ENCODE measurements at regions not wholly inside any gene's neighbourhood (a gene's known extent, or its start where the extent isn't known, plus 50 kb on each side); places are given as distances from the start of the nearest gene placed in this dataset.

DNA sequence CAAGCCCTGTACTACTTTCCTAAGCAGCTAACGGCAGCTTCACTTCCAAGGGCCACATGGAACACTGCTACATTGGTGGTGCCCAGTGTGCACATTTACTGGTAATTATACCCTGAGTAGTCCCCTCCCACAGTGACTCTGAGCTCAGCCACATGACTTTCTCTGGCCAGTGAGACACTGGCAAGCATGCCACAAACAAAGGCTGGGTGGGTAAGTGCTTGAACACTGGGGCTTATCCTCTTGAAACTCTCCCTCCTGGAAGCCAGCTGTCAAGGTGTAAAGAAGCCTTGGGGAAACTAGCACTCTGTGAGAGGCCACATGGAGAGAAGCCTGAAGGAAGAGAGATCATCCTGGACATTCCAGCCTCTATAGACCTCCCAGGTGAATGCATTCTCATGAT lies 54.4 kb upstream of the DRD2 start:
- Mint-ChIP-seq H3K4me1 (ENCODE audit: insufficient read depth, unreplicated experiment) (peaks cover 20% of the 10 kb centered on the region), H3K9me3 (ENCODE audit: unreplicated experiment) (no peaks in the 10 kb centered on the region), H3K4me3 (ENCODE audit: unreplicated experiment) (no peak overlapping the region), H3K36me3 (ENCODE audit: insufficient read depth, unreplicated experiment) (peaks cover 4% of the 10 kb centered on the region), H3K27ac (ENCODE audit: low read depth, unreplicated experiment) (peak overlapping the region; percentile 70), H3K27me3 (ENCODE audit: insufficient read depth, unreplicated experiment) (no peaks in the 10 kb centered on the region)
- no peak for DNase-seq (ENCODE audit: unreplicated experiment)
- intact Hi-C loops (cut with micrococcal nuclease): no loop called here
- POLR2A ChIA-PET: interaction anchor here (0.7 to 1.7 kb wide), 4 partner anchors 10 to 224 kb away, joined by 3 to 5 read pairs (median 3); no protein-coding TSS in a partner anchor
- CTCF ChIA-PET: interaction anchor here (0.6 to 6.8 kb wide), 10 partner anchors 8 to 283 kb away, joined by 3 to 82 read pairs (median 4); no protein-coding TSS in a partner anchor
- TF ChIP-seq, protein P1, sequence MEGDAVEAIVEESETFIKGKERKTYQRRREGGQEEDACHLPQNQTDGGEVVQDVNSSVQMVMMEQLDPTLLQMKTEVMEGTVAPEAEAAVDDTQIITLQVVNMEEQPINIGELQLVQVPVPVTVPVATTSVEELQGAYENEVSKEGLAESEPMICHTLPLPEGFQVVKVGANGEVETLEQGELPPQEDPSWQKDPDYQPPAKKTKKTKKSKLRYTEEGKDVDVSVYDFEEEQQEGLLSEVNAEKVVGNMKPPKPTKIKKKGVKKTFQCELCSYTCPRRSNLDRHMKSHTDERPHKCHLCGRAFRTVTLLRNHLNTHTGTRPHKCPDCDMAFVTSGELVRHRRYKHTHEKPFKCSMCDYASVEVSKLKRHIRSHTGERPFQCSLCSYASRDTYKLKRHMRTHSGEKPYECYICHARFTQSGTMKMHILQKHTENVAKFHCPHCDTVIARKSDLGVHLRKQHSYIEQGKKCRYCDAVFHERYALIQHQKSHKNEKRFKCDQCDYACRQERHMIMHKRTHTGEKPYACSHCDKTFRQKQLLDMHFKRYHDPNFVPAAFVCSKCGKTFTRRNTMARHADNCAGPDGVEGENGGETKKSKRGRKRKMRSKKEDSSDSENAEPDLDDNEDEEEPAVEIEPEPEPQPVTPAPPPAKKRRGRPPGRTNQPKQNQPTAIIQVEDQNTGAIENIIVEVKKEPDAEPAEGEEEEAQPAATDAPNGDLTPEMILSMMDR (IDR thresholded peaks at IDR 0.05; ENCODE audit: unreplicated experiment): no peak
- BruUV-seq (replicated peaks): no TSS peak

DNA sequence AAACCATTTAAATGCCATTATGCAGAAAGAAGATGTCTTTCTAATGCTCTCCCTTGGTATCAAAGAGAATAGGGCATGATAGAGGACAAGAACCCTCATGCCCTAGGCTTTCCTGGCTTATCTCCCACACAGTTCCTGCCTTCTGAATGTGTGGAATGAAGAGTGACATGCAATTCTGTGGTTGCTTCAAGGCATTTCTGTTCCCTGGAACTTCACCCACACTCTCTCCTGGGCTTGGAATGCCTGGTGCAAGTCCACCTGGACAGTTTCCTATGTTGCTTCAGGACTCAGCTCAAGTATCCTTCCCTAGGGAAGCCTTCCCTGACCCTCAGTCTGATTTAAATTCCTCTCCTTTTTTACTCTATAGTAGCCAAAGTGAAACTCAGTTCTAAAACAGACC lies 53.8 kb upstream of the DRD2 start:
- Mint-ChIP-seq H3K4me3 (ENCODE audit: unreplicated experiment) (no peak overlapping the region), H3K27me3 (ENCODE audit: insufficient read depth, unreplicated experiment) (no peaks in the 10 kb centered on the region), H3K27ac (ENCODE audit: low read depth, unreplicated experiment) (peak overlapping the region; percentile 70), H3K36me3 (ENCODE audit: insufficient read depth, unreplicated experiment) (peaks cover 4% of the 10 kb centered on the region), H3K4me1 (ENCODE audit: insufficient read depth, unreplicated experiment) (peaks cover 20% of the 10 kb centered on the region), H3K9me3 (ENCODE audit: unreplicated experiment) (no peaks in the 10 kb centered on the region)
- ChIA-PET CTCF (interaction anchor here (0.6 to 6.8 kb wide), 8 partner anchors 8 to 283 kb away, joined by 3 to 82 read pairs (median 20); no protein-coding TSS in a partner anchor), POLR2A (interaction anchor here (0.6 to 1.7 kb wide), 4 partner anchors 10 to 213 kb away, joined by 3 to 5 read pairs (median 3); no protein-coding TSS in a partner anchor)
- DNase-seq (ENCODE audit: unreplicated experiment): peak; percentile 61
- intact Hi-C loops (cut with micrococcal nuclease): no loop called here
- BruUV-seq (replicated peaks): no TSS peak
- TF ChIP-seq, protein P1 (IDR thresholded peaks at IDR 0.05; ENCODE audit: unreplicated experiment): no peak

DNA sequence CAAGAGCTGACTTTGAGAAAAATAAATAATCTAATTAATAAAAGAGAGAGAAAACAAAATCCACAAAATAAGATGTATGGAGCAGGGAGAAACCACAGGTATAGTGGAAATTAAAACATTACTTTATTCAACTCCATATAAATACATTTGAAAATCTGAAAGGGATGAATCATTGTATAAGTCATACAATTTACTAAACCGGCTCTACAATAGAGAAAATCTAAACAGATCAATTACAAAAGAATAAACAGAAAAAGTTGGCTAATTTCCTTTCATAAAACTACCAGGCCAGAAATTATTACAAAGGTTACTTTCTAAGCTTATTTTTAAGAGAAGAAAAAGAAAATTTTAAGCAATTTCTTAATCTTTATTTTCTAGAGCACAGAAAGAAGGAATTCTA lies 51.3 kb upstream of the DRD2 start:
- POLR2A ChIA-PET: interaction anchor here (0.6 to 1.5 kb wide), 3 partner anchors 9 to 212 kb away, joined by 3 to 6 read pairs (median 3); partner anchors contain the start of genes DRD2 and TTC12
- TF ChIP-seq, protein P1 (IDR thresholded peaks at IDR 0.05; ENCODE audit: unreplicated experiment): no peak
- BruUV-seq (replicated peaks): no TSS peak
- Mint-ChIP-seq H3K27me3 (ENCODE audit: insufficient read depth, unreplicated experiment) (no peaks in the 10 kb centered on the region), H3K4me3 (ENCODE audit: unreplicated experiment) (no peak overlapping the region), H3K36me3 (ENCODE audit: insufficient read depth, unreplicated experiment) (no peaks in the 10 kb centered on the region), H3K27ac (ENCODE audit: low read depth, unreplicated experiment) (no peak overlapping the region), H3K9me3 (ENCODE audit: unreplicated experiment) (no peaks in the 10 kb centered on the region), H3K4me1 (ENCODE audit: insufficient read depth, unreplicated experiment) (peaks cover 14% of the 10 kb centered on the region)
- CTCF ChIA-PET: interaction anchor here (1.0 to 1.6 kb wide), 3 partner anchors 20 to 212 kb away, joined by 3 to 7 read pairs (median 3); partner anchors contain the start of gene TTC12
- no peak for DNase-seq (ENCODE audit: unreplicated experiment)
- intact Hi-C loops (cut with micrococcal nuclease): no loop called here
